Spleen (tissue), 7 donors: ENCODE measurements at regions not wholly inside any gene's neighbourhood (a gene's known extent, or its start where the extent isn't known, plus 50 kb on each side); places are given as distances from the start of the nearest gene placed in this dataset.

Experiments used
- CTCF ChIP-seq, 11 experiments: fragments of 200-600 bp in 7 of 11; fragments of 450-650 bp in 4 of 11; sonication (generic) in 4 of 11; IDR thresholded peaks in 8 of 11; conservative IDR thresholded peaks in 3 of 11; 1 replicate in 7 of 11; 2 replicates in 4 of 11; pipeline versions ENCODE4 v1.4.0 to v1.8.0; 2016 to 2021; ENCODE audit warnings: antibody characterized with exemption in 11 of 11, inconsistent platforms in 4 of 11, mild to moderate bottlenecking in 1 of 11
- POLR2A ChIP-seq, 3 donors: fragments of 450-650 bp; IDR thresholded peaks; one replicate each; pipeline ENCODE4 v1.5.1; 2017; ENCODE audit warnings: antibody characterized with exemption in 3 of 3, mild to moderate bottlenecking in 1 of 3
- POLR2AphosphoS5 ChIP-seq, 3 donors: sonication (generic); formaldehyde crosslinking; IDR thresholded peaks; one replicate each; pipeline ENCODE4 v1.5.1; 2017; ENCODE audit warnings: antibody characterized with exemption in 3 of 3
- donor health status: DM: no; HTN: no; CAD: no; lungs with moderate emphysema.
- donor health status: DM: no; HTN: no; CAD: no.
- donor health status: DM: no; HTN: no; CAD: no.

GRCh38 chr19:31834070-31834469 is 484.8 kb upstream of the TSHZ3 start:
- TF ChIP-seq POLR2AphosphoS5 (IDR thresholded peaks at IDR 0.05) (no peak), POLR2A (IDR thresholded peaks at IDR 0.05) (no peak), CTCF (IDR thresholded peaks at IDR 0.05 in 8 of 11, conservative IDR thresholded peaks at IDR 0.05 in 3 of 11) (no peak)
